GM12892 (cell line): ENCODE measurements at regions not wholly inside any gene's neighbourhood (a gene's known extent, or its start where the extent isn't known, plus 50 kb on each side); places are given as distances from the start of the nearest gene placed in this dataset.

ENCODE experiments used
- POLR2A ChIP-seq: IDR thresholded peaks from 2 replicates; pipeline ENCODE4 v1.6.1; 2011; ENCODE audit warnings: low read depth, low read length, control low read depth
- TAF1 ChIP-seq: IDR thresholded peaks from 2 replicates; pipeline ENCODE4 v1.6.1; 2011; ENCODE audit warnings: low read depth, mild to moderate bottlenecking, control low read depth, low read length, borderline replicate concordance

DNA sequence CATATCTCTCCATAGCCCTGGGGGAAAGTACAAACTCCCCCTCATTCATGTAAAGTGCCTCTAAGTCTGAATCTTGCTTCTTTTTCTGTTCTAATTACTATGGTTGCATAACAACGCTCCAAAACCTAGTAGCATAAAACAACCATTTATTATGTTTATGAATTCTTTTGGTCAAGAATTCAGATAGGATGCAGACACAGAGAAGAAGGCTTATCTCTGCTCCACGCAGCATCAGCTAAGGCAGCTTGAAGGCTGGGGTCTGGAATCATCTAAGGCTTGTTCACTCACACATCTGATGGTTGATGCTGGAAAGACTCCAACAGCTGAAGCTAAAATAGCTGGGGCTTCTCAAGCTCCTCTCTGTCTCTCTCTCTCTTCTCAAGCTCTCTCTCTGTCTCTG, 564.5 kb downstream of the ZNF674 start:
- TF ChIP-seq POLR2A (no peak), TAF1 (no peak)
